ENCODE measurements at regions not wholly inside any gene's neighbourhood (a gene's known extent, or its start where the extent isn't known, plus 50 kb on each side); places are given as distances from the start of the nearest gene placed in this dataset.

DNA sequence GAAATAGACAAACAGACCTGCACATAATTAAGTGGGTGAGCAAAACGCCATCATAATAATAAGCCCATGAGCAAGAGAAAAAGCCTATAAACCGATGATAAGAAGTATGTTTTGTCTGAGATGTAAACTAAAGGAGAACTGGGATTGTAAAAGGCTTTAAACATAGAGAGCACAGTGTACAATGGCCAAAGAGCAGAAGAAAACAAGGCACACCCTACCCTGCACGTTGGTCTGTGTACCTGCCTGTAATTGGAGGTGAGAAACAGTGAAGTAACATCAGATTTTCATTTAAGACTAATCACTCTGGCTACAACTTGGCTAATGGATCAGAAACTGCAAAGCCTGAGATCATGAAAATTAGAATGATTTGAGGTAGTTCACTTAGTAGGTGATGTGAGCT, 1094.7 kb upstream of the GYPC start:
- TF ChIP-seq, protein P1, sequence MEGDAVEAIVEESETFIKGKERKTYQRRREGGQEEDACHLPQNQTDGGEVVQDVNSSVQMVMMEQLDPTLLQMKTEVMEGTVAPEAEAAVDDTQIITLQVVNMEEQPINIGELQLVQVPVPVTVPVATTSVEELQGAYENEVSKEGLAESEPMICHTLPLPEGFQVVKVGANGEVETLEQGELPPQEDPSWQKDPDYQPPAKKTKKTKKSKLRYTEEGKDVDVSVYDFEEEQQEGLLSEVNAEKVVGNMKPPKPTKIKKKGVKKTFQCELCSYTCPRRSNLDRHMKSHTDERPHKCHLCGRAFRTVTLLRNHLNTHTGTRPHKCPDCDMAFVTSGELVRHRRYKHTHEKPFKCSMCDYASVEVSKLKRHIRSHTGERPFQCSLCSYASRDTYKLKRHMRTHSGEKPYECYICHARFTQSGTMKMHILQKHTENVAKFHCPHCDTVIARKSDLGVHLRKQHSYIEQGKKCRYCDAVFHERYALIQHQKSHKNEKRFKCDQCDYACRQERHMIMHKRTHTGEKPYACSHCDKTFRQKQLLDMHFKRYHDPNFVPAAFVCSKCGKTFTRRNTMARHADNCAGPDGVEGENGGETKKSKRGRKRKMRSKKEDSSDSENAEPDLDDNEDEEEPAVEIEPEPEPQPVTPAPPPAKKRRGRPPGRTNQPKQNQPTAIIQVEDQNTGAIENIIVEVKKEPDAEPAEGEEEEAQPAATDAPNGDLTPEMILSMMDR (IDR thresholded peaks at IDR 0.05; ENCODE audit: poor library complexity) = no peak
- TF ChIP-seq EZH2 (IDR thresholded peaks at IDR 0.05; ENCODE audit: borderline replicate concordance) = no peak
- TF ChIP-seq EZH2phosphoT487 (IDR thresholded peaks at IDR 0.05; ENCODE audit: low read depth, severe bottlenecking, unreplicated experiment) = no peak
